GM23248 (cell line): ENCODE measurements at regions not wholly inside any gene's neighbourhood (a gene's known extent, or its start where the extent isn't known, plus 50 kb on each side); places are given as distances from the start of the nearest gene placed in this dataset.
"Not testable (repeated sequence)": the region's sequence is repeated elsewhere in the genome, so short reads cannot be mapped to it uniquely, and the experiment has no call there.

Source experiments
- EZH2 ChIP-seq: fragments of 200-600 bp; sonication (generic); IDR thresholded peaks from 2 replicates; pipeline ENCODE4 v1.6.1; 2018; ENCODE audit warnings: antibody characterized with exemption, mild to moderate bottlenecking; ENCODE audit not compliant: insufficient read depth, poor library complexity, severe bottlenecking
- EZH2phosphoT487 ChIP-seq: fragments of 200-600 bp; sonication (generic); IDR thresholded peaks from 2 replicates; pipeline ENCODE4 v1.6.1; 2018; ENCODE audit warnings: antibody characterized with exemption, moderate library complexity, mild to moderate bottlenecking, low read depth; ENCODE audit not compliant: insufficient read depth

- not testable (repeated sequence) for TF ChIP-seq EZH2, EZH2phosphoT487
These were observed 266.9 kb downstream of the AGTPBP1 start for GRCh38 chr9:85474896-85475295.
